ENCODE measurements at regions not wholly inside any gene's neighbourhood (a gene's known extent, or its start where the extent isn't known, plus 50 kb on each side); places are given as distances from the start of the nearest gene placed in this dataset.

DNA sequence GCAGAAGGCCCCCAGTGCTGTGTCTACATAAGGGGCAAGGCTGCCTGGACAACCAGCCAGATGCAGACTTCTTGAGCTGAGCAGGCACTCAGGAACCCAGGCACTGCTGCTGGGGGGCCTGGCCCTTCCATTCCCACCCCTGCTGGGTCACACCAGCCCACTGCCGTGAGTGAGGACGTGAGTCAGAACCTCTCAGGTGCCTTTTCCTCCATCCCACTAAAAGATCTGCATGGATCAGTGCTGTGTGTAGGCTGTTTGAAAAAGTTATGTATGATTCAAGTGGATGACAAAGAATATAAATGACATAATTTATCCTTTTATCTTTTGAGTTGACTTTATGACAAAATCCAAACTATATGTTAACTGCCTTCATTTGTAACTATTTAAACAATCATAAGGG, 499.3 kb downstream of the INHBA start:
- Histone ChIP-seq H3K4me3 (ENCODE audit: low read length) (no peak overlapping the region), H3K9ac (ENCODE audit: low read depth, low read length) (no peak overlapping the region), H3K27ac (ENCODE audit: low read length) (no peak overlapping the region), H3K27me3 (ENCODE audit: insufficient read depth, low read length) (no peaks in the 10 kb centered on the region), H3K4me1 (ENCODE audit: insufficient read depth, low read length) (no peaks in the 10 kb centered on the region), H3K36me3 (ENCODE audit: insufficient read depth, low read depth, low read length) (no peaks in the 10 kb centered on the region), H3K9me3 (ENCODE audit: insufficient read depth, low read depth, low read length) (no peaks in the 10 kb centered on the region)

DNA sequence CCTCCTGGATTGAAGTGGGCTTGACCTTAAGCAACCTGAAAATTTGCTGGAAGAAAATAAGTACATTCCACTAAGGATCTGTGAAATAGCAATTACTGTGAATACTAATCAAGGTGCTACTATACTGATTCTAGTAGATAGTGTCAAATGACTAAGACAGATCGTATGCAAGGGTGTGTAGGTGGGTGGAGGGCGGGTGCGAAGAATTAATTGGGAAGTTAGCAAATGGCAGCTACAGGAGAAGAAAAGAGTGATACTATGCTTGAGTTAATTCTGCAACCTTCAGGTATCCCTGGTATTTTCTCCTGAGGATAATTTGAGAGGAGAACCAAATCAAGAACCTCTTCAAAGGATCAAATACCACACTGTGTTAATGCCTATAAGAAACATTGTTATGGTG, 501.9 kb downstream of the INHBA start:
- Histone ChIP-seq H3K9ac (ENCODE audit: low read depth, low read length) (no peak overlapping the region), H3K36me3 (ENCODE audit: insufficient read depth, low read depth, low read length) (no peaks in the 10 kb centered on the region), H3K4me1 (ENCODE audit: insufficient read depth, low read length) (no peaks in the 10 kb centered on the region), H3K27me3 (ENCODE audit: insufficient read depth, low read length) (no peaks in the 10 kb centered on the region), H3K9me3 (ENCODE audit: insufficient read depth, low read depth, low read length) (no peaks in the 10 kb centered on the region), H3K4me3 (ENCODE audit: low read length) (no peak overlapping the region), H3K27ac (ENCODE audit: low read length) (no peak overlapping the region)

DNA sequence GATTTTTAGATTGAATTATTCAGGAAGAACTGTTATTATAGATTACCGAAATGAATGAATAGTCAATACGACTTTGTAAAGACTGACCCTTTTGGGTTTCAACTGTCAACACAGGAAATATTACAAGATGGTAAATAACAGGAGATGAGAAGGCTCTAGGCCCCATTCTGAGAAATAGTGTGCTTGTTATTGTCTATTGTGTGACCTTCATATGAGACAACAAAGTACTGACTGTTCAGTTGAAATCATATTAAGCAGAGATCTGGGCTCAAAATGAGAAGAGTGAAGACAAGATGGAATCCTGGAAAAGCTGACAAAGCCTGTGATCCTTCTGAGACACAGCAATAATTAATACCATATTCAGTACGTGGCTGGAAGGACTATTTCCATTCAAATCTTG, 503.8 kb downstream of the INHBA start:
- H3K9ac ChIP-seq (ENCODE audit: low read depth, low read length): no peak overlapping the region
- H3K27me3 ChIP-seq (ENCODE audit: insufficient read depth, low read length): no peaks in the 10 kb centered on the region

DNA sequence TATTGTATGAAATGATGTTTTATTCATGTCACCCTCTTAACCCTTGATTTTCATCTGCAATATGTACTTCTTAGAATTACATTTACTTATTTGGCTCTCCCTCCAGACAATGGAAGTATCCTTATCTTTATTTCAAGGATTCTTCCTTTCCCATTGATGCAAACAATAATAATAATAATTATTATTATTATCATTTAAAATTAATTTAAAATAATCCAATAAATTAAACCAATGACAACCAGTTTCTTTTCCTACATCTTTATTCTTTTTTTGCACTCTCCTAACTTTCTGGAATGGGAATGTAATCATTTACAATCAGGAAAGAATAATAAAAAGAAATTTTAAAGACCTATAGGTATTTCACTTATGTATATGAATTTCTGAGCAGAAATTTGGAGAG, 504.4 kb downstream of the INHBA start:
- Histone ChIP-seq H3K4me3 (ENCODE audit: low read length) (no peak overlapping the region), H3K9me3 (ENCODE audit: insufficient read depth, low read depth, low read length) (no peaks in the 10 kb centered on the region), H3K27me3 (ENCODE audit: insufficient read depth, low read length) (no peaks in the 10 kb centered on the region), H3K36me3 (ENCODE audit: insufficient read depth, low read depth, low read length) (no peaks in the 10 kb centered on the region), H3K27ac (ENCODE audit: low read length) (no peak overlapping the region), H3K4me1 (ENCODE audit: insufficient read depth, low read length) (no peaks in the 10 kb centered on the region), H3K9ac (ENCODE audit: low read depth, low read length) (no peak overlapping the region)

More for the DNA sequence above, 503.8 kb downstream of the INHBA start:
- no peaks in the 10 kb centered on the region for H3K9me3 ChIP-seq (ENCODE audit: insufficient read depth, low read depth, low read length)
- no peak overlapping the region for H3K27ac ChIP-seq (ENCODE audit: low read length)
- no peaks in the 10 kb centered on the region for H3K36me3 ChIP-seq (ENCODE audit: insufficient read depth, low read depth, low read length)
- no peak overlapping the region for H3K4me3 ChIP-seq (ENCODE audit: low read length)
- H3K4me1 ChIP-seq (ENCODE audit: insufficient read depth, low read length): no peaks in the 10 kb centered on the region

DNA sequence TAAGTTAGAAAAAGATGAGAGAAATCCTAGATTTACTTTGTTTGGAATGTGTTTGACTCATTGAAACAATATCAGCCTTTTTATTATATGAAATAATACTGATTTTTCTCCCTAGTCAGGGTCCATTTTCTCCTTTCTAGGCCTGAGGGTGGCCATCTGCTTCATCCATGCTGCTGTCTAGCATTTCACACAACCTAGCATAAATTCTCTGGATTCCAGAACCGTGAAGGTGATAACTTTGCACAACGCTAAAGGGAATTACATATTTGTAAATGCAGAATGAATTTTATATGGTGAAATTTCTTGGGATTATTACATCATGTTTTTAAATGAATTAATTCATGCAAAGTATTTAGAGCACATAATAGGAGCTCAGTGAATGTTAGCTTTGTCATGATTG, 505.1 kb downstream of the INHBA start:
- H3K4me3 ChIP-seq (ENCODE audit: low read length): no peak overlapping the region
- H3K4me1 ChIP-seq (ENCODE audit: insufficient read depth, low read length): no peaks in the 10 kb centered on the region
- H3K27me3 ChIP-seq (ENCODE audit: insufficient read depth, low read length): no peaks in the 10 kb centered on the region
- H3K36me3 ChIP-seq (ENCODE audit: insufficient read depth, low read depth, low read length): no peaks in the 10 kb centered on the region
- H3K9me3 ChIP-seq (ENCODE audit: insufficient read depth, low read depth, low read length): no peaks in the 10 kb centered on the region
- H3K9ac ChIP-seq (ENCODE audit: low read depth, low read length): no peak overlapping the region
- H3K27ac ChIP-seq (ENCODE audit: low read length): no peak overlapping the region

DNA sequence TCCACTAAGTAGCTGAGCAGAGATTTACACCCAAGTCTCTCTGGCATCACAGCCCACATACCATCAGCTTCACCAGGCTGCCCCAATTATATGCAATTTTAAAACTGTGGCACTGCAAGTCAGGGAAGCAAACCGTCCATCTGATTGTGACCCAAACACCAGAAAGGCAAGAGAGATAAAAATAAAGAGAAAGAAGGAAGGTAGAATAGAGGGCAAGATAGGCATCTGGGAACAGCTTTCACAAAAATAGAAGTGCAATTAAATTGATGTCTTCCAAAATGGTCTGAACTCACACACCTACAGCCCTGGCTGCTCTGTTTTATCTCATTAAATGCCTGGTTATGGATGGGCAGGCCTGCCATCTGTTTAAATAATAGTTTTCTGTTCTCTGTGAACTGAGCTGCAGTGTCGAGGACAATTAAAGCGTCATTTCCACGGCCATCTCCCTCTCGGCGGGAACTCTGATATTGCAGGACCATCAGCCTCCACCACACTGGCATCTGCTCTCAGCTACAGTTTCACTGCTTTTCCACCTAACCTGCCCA, 509.1 kb downstream of the INHBA start:
- Histone ChIP-seq H3K4me1 (ENCODE audit: insufficient read depth, low read length) (no peaks in the 10 kb centered on the region), H3K27ac (ENCODE audit: low read length) (no peak overlapping the region), H3K9ac (ENCODE audit: low read depth, low read length) (no peak overlapping the region), H3K36me3 (ENCODE audit: insufficient read depth, low read depth, low read length) (no peaks in the 10 kb centered on the region), H3K9me3 (ENCODE audit: insufficient read depth, low read depth, low read length) (no peaks in the 10 kb centered on the region), H3K4me3 (ENCODE audit: low read length) (no peak overlapping the region), H3K27me3 (ENCODE audit: insufficient read depth, low read length) (no peaks in the 10 kb centered on the region)

DNA sequence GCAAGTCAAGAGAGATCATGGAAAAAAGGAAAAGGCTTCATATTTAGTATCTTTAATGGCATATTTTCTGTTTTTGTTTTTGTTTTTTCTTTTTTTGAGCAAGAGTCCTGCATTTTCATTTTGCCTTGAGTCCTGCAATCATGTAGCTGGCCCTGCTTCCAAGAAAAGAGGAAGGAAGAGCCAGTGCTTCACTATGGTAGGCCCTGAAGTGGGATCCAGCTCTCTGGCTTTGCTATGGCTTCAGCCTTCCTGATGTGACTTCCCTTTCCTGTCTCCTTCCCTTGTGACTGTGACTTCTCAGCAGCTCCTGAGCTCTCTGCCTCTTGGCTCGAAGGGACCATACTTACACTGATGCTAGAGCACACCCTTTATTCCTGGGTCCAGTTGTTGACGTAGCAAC, 512.3 kb downstream of the INHBA start:
- H3K27me3 ChIP-seq (ENCODE audit: insufficient read depth, low read length): no peaks in the 10 kb centered on the region
- H3K27ac ChIP-seq (ENCODE audit: low read length): no peak overlapping the region
- no peaks in the 10 kb centered on the region for H3K9me3 ChIP-seq (ENCODE audit: insufficient read depth, low read depth, low read length)
- no peaks in the 10 kb centered on the region for H3K36me3 ChIP-seq (ENCODE audit: insufficient read depth, low read depth, low read length)
- H3K4me3 ChIP-seq (ENCODE audit: low read length): no peak overlapping the region
- no peaks in the 10 kb centered on the region for H3K4me1 ChIP-seq (ENCODE audit: insufficient read depth, low read length)
- no peak overlapping the region for H3K9ac ChIP-seq (ENCODE audit: low read depth, low read length)

DNA sequence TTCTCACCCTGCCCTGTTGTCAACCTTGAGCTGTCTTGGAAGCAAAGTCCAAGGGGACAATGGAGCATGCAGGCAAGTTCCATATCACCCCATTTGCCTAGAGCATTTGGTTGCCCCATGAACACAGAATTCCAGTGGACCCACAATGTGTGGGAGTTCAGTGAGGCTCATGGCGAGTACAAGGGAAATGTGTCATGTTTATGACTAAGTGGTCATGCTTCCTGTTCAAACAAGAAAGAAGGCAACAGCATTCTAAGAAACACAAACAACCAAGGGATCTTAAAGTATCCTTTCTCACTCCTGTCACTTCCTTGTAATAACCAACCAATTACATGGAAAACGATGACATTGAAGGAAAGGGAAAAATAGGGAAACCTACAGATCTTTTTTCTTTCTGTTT, 513.0 kb downstream of the INHBA start:
- Histone ChIP-seq H3K9me3 (ENCODE audit: insufficient read depth, low read depth, low read length) (no peaks in the 10 kb centered on the region), H3K9ac (ENCODE audit: low read depth, low read length) (no peak overlapping the region), H3K4me3 (ENCODE audit: low read length) (no peak overlapping the region), H3K4me1 (ENCODE audit: insufficient read depth, low read length) (no peaks in the 10 kb centered on the region), H3K27me3 (ENCODE audit: insufficient read depth, low read length) (no peaks in the 10 kb centered on the region), H3K36me3 (ENCODE audit: insufficient read depth, low read depth, low read length) (no peaks in the 10 kb centered on the region), H3K27ac (ENCODE audit: low read length) (no peak overlapping the region)

DNA sequence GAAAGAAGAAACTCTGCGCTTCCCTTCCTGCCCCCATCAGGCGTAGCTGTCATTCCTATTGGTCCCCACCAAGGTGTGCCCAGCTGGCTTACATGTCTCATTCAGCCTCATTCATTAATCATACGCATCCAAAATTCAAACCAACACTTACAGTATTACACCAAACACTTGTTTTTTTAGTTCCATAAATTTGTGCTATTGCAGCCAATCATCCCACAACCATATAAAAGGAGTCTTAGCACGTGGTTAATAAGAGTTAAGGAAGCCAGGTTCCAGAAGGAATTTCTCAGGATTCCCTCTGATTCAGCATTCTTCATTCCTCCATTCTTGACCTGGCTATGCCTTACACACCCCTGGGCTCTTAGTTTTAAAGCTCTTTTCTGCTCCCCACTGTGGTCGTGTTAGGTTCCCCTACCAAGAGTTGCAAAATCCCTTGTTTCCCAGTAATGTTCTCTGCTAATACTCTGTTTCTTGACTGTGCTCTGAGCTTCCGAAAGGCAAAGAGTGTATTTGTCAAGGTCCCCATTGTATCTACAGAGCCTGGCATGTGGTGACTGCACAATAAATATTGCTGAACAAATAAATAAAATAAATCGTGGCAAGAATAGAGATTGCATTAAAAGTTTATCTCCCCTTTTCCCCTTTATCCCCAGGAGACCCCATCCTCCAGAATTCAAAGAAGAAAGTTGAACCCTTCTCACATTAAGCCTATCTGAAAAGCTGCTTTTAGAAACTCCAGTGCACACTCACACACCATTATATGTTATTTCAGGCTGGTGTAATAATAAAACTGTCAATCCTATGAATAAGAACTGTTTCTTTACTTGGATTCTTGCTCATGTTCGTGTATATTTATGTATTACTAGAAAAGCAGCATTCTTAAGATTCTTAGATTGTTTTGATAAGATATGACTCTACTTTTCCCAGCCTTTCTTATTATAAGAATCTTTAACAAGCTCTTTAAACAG, 514.4 kb downstream of the INHBA start:
- no peaks in the 10 kb centered on the region for H3K27me3 ChIP-seq (ENCODE audit: insufficient read depth, low read length)
- H3K36me3 ChIP-seq (ENCODE audit: insufficient read depth, low read depth, low read length): no peaks in the 10 kb centered on the region
- no peaks in the 10 kb centered on the region for H3K9me3 ChIP-seq (ENCODE audit: insufficient read depth, low read depth, low read length)
- no peak overlapping the region for H3K9ac ChIP-seq (ENCODE audit: low read depth, low read length)
- H3K4me1 ChIP-seq (ENCODE audit: insufficient read depth, low read length): no peaks in the 10 kb centered on the region
- H3K27ac ChIP-seq (ENCODE audit: low read length): no peak overlapping the region
- no peak overlapping the region for H3K4me3 ChIP-seq (ENCODE audit: low read length)

DNA sequence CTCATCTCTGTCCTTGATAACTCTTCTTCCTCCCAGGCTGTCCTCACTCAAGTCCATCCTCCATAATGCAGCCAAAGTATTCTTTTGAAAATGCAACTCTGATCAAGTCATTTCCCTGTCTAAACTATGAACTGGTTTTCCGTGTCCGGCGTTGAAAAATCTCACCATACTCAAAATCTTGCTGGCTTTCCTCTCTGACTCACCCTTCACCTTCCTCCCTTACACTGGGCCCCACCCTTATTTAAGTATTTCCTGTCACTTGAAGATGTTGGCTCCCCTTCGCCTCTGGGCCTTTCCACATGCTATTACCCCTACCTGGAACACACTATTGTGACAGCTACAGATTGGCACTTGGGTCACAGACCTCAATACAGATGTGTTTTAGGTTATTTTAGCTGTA, 515.6 kb downstream of the INHBA start:
- Histone ChIP-seq H3K9me3 (ENCODE audit: insufficient read depth, low read depth, low read length) (no peaks in the 10 kb centered on the region), H3K27ac (ENCODE audit: low read length) (no peak overlapping the region), H3K4me1 (ENCODE audit: insufficient read depth, low read length) (no peaks in the 10 kb centered on the region), H3K4me3 (ENCODE audit: low read length) (no peak overlapping the region), H3K36me3 (ENCODE audit: insufficient read depth, low read depth, low read length) (no peaks in the 10 kb centered on the region), H3K9ac (ENCODE audit: low read depth, low read length) (no peak overlapping the region), H3K27me3 (ENCODE audit: insufficient read depth, low read length) (no peaks in the 10 kb centered on the region)

DNA sequence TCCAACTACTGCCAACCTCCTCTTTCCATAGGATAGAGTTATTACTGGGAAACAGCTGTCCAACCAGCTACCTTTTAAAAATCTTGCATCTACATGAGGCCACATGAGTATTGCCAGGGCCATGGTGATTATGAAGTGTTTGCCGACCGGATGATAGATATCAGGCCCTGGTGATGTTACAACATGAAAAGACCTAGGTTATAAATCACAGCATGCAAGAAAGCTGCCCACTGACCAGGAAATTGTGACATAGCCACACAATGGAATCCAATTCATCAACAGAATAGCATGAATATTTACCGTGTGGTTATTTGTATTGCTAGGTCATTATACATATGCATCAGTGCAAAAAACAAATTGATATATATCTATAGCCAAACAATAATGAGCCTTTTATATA, 517.0 kb downstream of the INHBA start:
- Histone ChIP-seq H3K9me3 (ENCODE audit: insufficient read depth, low read depth, low read length) (no peaks in the 10 kb centered on the region), H3K4me1 (ENCODE audit: insufficient read depth, low read length) (no peaks in the 10 kb centered on the region), H3K9ac (ENCODE audit: low read depth, low read length) (no peak overlapping the region), H3K27ac (ENCODE audit: low read length) (no peak overlapping the region), H3K27me3 (ENCODE audit: insufficient read depth, low read length) (no peaks in the 10 kb centered on the region), H3K36me3 (ENCODE audit: insufficient read depth, low read depth, low read length) (no peaks in the 10 kb centered on the region), H3K4me3 (ENCODE audit: low read length) (no peak overlapping the region)

DNA sequence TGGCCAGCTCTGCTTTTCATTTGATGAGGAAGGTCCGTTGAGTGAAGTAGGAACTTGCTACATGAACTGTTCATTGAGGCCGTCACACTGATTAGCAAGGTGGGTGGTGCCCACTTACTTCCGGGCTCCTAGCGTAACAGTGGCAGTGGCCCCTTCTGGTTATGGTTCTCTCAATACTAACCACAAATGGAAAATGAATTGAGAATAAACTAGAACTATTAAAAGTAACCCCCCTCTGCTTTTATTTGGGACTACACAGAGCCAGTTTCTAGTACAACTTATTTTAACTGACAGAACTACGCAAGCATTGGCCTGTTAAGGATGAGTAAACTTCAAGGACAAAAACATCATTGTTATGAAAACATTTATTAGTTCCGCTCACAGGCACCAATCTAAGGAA, 519.1 kb downstream of the INHBA start:
- no peak overlapping the region for H3K4me3 ChIP-seq (ENCODE audit: low read length)
- no peak overlapping the region for H3K27ac ChIP-seq (ENCODE audit: low read length)
- no peaks in the 10 kb centered on the region for H3K9me3 ChIP-seq (ENCODE audit: insufficient read depth, low read depth, low read length)
- no peak overlapping the region for H3K9ac ChIP-seq (ENCODE audit: low read depth, low read length)
- no peaks in the 10 kb centered on the region for H3K4me1 ChIP-seq (ENCODE audit: insufficient read depth, low read length)
- H3K36me3 ChIP-seq (ENCODE audit: insufficient read depth, low read depth, low read length): no peaks in the 10 kb centered on the region
- no peaks in the 10 kb centered on the region for H3K27me3 ChIP-seq (ENCODE audit: insufficient read depth, low read length)

Data from iPS-20b (cell line).